ENCODE measurements at regions not wholly inside any gene's neighbourhood (a gene's known extent, or its start where the extent isn't known, plus 50 kb on each side); places are given as distances from the start of the nearest gene placed in this dataset.

DNA sequence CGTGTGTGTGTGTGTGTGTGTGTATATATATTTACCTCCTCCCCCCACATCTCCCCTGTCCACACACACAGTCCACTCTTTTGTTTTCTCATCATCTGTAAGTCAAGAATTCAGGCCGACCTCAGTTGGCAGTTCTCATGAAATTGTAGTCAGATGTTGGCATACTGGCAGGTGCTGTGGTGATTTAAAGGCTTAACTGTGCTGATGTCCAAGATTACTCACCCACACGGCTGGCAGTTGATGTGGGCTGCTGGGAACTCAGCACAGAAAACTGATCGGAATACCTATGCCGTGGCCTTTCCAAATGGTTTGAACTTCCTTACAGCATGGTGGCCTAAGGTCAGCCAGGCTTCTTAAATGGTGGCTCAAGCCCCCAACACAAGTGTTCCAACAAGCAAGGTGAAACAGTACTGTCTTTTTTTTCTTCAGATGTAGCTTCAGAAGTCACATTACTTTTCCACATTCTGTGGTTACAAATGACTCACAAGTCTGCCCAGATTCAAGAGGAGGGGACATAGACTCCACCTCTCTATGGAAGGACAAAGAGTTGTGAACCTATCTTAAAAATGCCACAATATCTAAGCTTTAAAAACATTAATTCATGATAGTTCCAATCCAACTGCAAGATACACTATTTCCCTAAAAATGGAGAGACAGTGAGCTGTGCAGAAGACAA is 198.5 kb upstream of the HS3ST4 start:
- TF ChIP-seq, protein P1, sequence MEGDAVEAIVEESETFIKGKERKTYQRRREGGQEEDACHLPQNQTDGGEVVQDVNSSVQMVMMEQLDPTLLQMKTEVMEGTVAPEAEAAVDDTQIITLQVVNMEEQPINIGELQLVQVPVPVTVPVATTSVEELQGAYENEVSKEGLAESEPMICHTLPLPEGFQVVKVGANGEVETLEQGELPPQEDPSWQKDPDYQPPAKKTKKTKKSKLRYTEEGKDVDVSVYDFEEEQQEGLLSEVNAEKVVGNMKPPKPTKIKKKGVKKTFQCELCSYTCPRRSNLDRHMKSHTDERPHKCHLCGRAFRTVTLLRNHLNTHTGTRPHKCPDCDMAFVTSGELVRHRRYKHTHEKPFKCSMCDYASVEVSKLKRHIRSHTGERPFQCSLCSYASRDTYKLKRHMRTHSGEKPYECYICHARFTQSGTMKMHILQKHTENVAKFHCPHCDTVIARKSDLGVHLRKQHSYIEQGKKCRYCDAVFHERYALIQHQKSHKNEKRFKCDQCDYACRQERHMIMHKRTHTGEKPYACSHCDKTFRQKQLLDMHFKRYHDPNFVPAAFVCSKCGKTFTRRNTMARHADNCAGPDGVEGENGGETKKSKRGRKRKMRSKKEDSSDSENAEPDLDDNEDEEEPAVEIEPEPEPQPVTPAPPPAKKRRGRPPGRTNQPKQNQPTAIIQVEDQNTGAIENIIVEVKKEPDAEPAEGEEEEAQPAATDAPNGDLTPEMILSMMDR (IDR thresholded peaks at IDR 0.05; ENCODE audit: extremely low read depth in 1 of 2, insufficient read depth in 1 of 2, low read depth in 1 of 2, low read length in 2 of 2): no peak
- no peak for TF ChIP-seq POLR2A (IDR thresholded peaks at IDR 0.05; ENCODE audit: low read depth, low read length)
- no peak for TF ChIP-seq FOS (IDR thresholded peaks at IDR 0.05; ENCODE audit: borderline replicate concordance, insufficient read depth, low read length)
- TF ChIP-seq EZH2 (IDR thresholded peaks at IDR 0.05; ENCODE audit: borderline replicate concordance, low read depth, low read length, severe bottlenecking): no peak
- TF ChIP-seq MYC (IDR thresholded peaks at IDR 0.05; ENCODE audit: low read depth, low read length): no peak
- TF ChIP-seq, protein P2, sequence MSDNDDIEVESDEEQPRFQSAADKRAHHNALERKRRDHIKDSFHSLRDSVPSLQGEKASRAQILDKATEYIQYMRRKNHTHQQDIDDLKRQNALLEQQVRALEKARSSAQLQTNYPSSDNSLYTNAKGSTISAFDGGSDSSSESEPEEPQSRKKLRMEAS (IDR thresholded peaks at IDR 0.05; ENCODE audit: insufficient read depth, insufficient read length): no peak
- no peak for TF ChIP-seq POLR2AphosphoS5 (IDR thresholded peaks at IDR 0.05; ENCODE audit: insufficient read depth, low read depth, low read length)
- no peak for TF ChIP-seq JUN (IDR thresholded peaks at IDR 0.05; ENCODE audit: borderline replicate concordance, insufficient read depth, insufficient read length, low read depth)
